Stimulated activated CD4-positive, alpha-beta T cell treated with anti-CD3 and anti-CD28 coated beads, Interleukin-12 subunit alpha, Interleukin-12 subunit beta, amount 100 ng/mL, for 48 hours (primary cell): ENCODE measurements at regions not wholly inside any gene's neighbourhood (a gene's known extent, or its start where the extent isn't known, plus 50 kb on each side); places are given as distances from the start of the nearest gene placed in this dataset.

Experiments
- DNase-seq, 3 donors: peaks; one replicate each; pipeline ENCODE4 v3.0.0-alpha.2; 2020; ENCODE audit warnings: low read depth in 2 of 3, low spot score in 1 of 3

GRCh38 chr14:101024686-101025085, 121.2 kb upstream of the RTL1 start:
- DNase-seq = no peak

- DNase-seq = no peak
Measured at GRCh38 chr14:101025131-101025530, 121.6 kb upstream of the RTL1 start.

- no peak for DNase-seq
Measured at GRCh38 chr14:101025696-101026095, 122.2 kb upstream of the RTL1 start.

GRCh38 chr14:101026341-101026740, 122.8 kb upstream of the RTL1 start:
- DNase-seq = no peak

GRCh38 chr14:101027291-101027690, 123.8 kb upstream of the RTL1 start:
- no peak for DNase-seq

GRCh38 chr14:101027966-101028365, 124.4 kb upstream of the RTL1 start:
- DNase-seq = no peak

GRCh38 chr14:101028971-101029667, 125.6 kb upstream of the RTL1 start:
- no peak for DNase-seq

- DNase-seq = no peak
Measured at GRCh38 chr14:101029668-101030290, 126.3 kb upstream of the RTL1 start.

- no peak for DNase-seq
Measured at GRCh38 chr14:101030586-101030985, 127.1 kb upstream of the RTL1 start.

- DNase-seq = no peak
Measured at GRCh38 chr14:101031186-101031585, 127.7 kb upstream of the RTL1 start.

GRCh38 chr14:101031721-101032120, 128.2 kb upstream of the RTL1 start:
- DNase-seq = no peak

GRCh38 chr14:101032433-101032832, 128.9 kb upstream of the RTL1 start:
- DNase-seq = no peak

- DNase-seq = no peak
Measured at GRCh38 chr14:101033006-101033405, 129.5 kb upstream of the RTL1 start.

GRCh38 chr14:101033446-101034165, 130.1 kb upstream of the RTL1 start:
- DNase-seq = no peak

- no peak for DNase-seq
Measured at GRCh38 chr14:101034986-101035385, 131.5 kb upstream of the RTL1 start.

GRCh38 chr14:101035466-101036225, 132.1 kb upstream of the RTL1 start:
- DNase-seq = no peak

GRCh38 chr14:101037021-101037817, 133.7 kb upstream of the RTL1 start:
- DNase-seq = no peak

- no peak for DNase-seq
Measured at GRCh38 chr14:101039031-101039754, 135.7 kb upstream of the RTL1 start.

GRCh38 chr14:101039755-101040138, 136.2 kb upstream of the RTL1 start:
- no peak for DNase-seq
